HL-60 (cell line): ENCODE measurements at regions not wholly inside any gene's neighbourhood (a gene's known extent, or its start where the extent isn't known, plus 50 kb on each side); places are given as distances from the start of the nearest gene placed in this dataset.

Experiments used
- DNase-seq, 2 experiments: peaks; one replicate each; pipeline ENCODE4 v3.0.0-alpha.2; 2010 to 2020; ENCODE audit warnings: low read depth in 1 of 2, low spot score in 1 of 2
- H3K27ac ChIP-seq: fragments of 250-450 bp; sonication (Bioruptor Pico); replicated peaks from 2 replicates; pipeline ENCODE4 v1.5.1; 2020; ENCODE audit warnings: mild to moderate bottlenecking, moderate library complexity
- H3K27me3 ChIP-seq: fragments of 250-450 bp; sonication (Bioruptor Pico); 2 replicates; pipeline ENCODE4 v1.5.1; 2021; ENCODE audit warnings: mild to moderate bottlenecking, moderate library complexity; ENCODE audit not compliant: insufficient read depth, poor library complexity, severe bottlenecking
- H3K4me3 ChIP-seq: replicated peaks from 2 replicates; pipeline ENCODE4 v1.5.1; 2011; ENCODE audit warnings: mild to moderate bottlenecking, control low read depth, low read length; ENCODE audit not compliant: insufficient read depth
- GABPA ChIP-seq: IDR thresholded peaks from 2 replicates; pipeline ENCODE4 v1.6.1; 2012; ENCODE audit warnings: low read depth
- POLR2AphosphoS5 ChIP-seq: IDR thresholded peaks from 2 replicates; pipeline ENCODE4 v1.6.1; 2012; ENCODE audit warnings: low read depth
- SPI1 ChIP-seq: IDR thresholded peaks from 2 replicates; pipeline ENCODE4 v1.6.1; 2012; ENCODE audit warnings: low read depth, mild to moderate bottlenecking, borderline replicate concordance
- TF ChIP-seq, protein P1 (sequence below): IDR thresholded peaks from 2 replicates; pipeline ENCODE4 v1.6.1; 2012; ENCODE audit warnings: low read depth; ENCODE audit not compliant: insufficient replicate concordance
- TF ChIP-seq, protein P2 (sequence below): IDR thresholded peaks from one replicate; pipeline ENCODE4 v1.5.1; 2011; ENCODE audit warnings: low read length, control low read depth, inconsistent platforms; ENCODE audit not compliant: insufficient read depth

DNA sequence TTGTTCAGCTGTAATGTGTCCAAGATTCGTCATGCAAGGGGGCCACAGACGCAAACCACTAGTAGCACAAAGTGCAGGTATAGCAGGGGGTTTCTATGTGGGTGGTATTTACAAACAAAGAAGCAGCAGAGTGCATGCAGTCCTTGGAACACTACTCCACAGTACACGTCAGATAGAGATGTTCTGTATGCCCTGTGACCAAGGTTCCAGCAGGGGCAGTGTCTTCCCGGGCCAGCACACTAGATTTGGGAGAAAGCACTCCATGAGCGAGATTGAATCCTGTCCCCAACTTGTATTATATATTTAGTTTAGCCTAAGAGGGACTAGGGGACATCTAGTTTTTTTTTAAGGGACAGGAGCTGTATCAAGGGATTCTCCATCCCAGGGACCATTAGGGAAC lies 54.4 kb upstream of the ESX1 start:
- Histone ChIP-seq H3K27me3 (no peaks in the 10 kb centered on the region), H3K4me3 (no peak overlapping the region), H3K27ac (no peak overlapping the region)
- TF ChIP-seq SPI1 (no peak), POLR2AphosphoS5 (no peak), GABPA (no peak)
- TF ChIP-seq, protein P1, sequence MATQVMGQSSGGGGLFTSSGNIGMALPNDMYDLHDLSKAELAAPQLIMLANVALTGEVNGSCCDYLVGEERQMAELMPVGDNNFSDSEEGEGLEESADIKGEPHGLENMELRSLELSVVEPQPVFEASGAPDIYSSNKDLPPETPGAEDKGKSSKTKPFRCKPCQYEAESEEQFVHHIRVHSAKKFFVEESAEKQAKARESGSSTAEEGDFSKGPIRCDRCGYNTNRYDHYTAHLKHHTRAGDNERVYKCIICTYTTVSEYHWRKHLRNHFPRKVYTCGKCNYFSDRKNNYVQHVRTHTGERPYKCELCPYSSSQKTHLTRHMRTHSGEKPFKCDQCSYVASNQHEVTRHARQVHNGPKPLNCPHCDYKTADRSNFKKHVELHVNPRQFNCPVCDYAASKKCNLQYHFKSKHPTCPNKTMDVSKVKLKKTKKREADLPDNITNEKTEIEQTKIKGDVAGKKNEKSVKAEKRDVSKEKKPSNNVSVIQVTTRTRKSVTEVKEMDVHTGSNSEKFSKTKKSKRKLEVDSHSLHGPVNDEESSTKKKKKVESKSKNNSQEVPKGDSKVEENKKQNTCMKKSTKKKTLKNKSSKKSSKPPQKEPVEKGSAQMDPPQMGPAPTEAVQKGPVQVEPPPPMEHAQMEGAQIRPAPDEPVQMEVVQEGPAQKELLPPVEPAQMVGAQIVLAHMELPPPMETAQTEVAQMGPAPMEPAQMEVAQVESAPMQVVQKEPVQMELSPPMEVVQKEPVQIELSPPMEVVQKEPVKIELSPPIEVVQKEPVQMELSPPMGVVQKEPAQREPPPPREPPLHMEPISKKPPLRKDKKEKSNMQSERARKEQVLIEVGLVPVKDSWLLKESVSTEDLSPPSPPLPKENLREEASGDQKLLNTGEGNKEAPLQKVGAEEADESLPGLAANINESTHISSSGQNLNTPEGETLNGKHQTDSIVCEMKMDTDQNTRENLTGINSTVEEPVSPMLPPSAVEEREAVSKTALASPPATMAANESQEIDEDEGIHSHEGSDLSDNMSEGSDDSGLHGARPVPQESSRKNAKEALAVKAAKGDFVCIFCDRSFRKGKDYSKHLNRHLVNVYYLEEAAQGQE, result no peak
- TF ChIP-seq, protein P2, sequence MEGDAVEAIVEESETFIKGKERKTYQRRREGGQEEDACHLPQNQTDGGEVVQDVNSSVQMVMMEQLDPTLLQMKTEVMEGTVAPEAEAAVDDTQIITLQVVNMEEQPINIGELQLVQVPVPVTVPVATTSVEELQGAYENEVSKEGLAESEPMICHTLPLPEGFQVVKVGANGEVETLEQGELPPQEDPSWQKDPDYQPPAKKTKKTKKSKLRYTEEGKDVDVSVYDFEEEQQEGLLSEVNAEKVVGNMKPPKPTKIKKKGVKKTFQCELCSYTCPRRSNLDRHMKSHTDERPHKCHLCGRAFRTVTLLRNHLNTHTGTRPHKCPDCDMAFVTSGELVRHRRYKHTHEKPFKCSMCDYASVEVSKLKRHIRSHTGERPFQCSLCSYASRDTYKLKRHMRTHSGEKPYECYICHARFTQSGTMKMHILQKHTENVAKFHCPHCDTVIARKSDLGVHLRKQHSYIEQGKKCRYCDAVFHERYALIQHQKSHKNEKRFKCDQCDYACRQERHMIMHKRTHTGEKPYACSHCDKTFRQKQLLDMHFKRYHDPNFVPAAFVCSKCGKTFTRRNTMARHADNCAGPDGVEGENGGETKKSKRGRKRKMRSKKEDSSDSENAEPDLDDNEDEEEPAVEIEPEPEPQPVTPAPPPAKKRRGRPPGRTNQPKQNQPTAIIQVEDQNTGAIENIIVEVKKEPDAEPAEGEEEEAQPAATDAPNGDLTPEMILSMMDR, result no peak
- DNase-seq, result no peak

DNA sequence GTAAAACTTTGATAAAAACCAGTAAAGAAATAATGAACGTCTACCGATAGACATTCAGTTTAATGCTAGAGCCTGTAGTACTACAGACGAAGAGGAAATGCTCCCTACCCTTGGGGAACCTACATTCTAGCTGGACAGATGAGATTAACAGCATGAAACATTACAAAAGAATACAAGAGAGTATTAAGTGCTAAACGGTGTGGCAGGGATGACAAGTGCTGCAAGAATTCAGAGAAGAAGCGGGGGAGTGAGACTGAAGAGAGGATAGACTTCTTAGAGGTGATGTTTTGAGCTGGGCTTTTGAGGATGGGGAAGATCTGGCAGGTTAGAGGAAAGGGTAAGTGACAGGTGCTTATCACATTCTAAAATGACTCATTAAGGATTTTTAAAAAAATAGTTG lies 52.6 kb upstream of the ESX1 start:
- no peaks in the 10 kb centered on the region for H3K27me3 ChIP-seq

GRCh38 chrX:104306180-104306579 lies 51.4 kb upstream of the ESX1 start:
- no peak for TF ChIP-seq SPI1
- TF ChIP-seq POLR2AphosphoS5, result no peak
- TF ChIP-seq, protein P2, result no peak
- TF ChIP-seq, protein P1, result no peak
- no peak for TF ChIP-seq GABPA
- H3K27ac ChIP-seq, result no peak overlapping the region
- no peaks in the 10 kb centered on the region for H3K27me3 ChIP-seq
- no peak overlapping the region for H3K4me3 ChIP-seq
- DNase-seq, result no peak

More for the DNA sequence above, 52.6 kb upstream of the ESX1 start:
- no peak for TF ChIP-seq POLR2AphosphoS5
- TF ChIP-seq, protein P2, result no peak
- TF ChIP-seq, protein P1, result no peak
- no peak for TF ChIP-seq SPI1
- no peak for TF ChIP-seq GABPA
- H3K27ac ChIP-seq, result no peak overlapping the region
- H3K4me3 ChIP-seq, result no peak overlapping the region
- no peak for DNase-seq
